GM18870 (cell line): ENCODE measurements at regions not wholly inside any gene's neighbourhood (a gene's known extent, or its start where the extent isn't known, plus 50 kb on each side); places are given as distances from the start of the nearest gene placed in this dataset.

Source experiments
- ATAC-seq: cut with Tn5 transposase; IDR thresholded peaks from one replicate; pipeline ENCODE4 v1.9.1; 2021; ENCODE audit warnings: moderate library complexity; ENCODE audit not compliant: unreplicated experiment

GRCh38 chr13:34001389-34001788 lies 183.4 kb downstream of the RFC3 start:
- no peak for ATAC-seq

- ATAC-seq: no peak
These were observed 184.2 kb downstream of the RFC3 start for GRCh38 chr13:34002141-34002540.

DNA sequence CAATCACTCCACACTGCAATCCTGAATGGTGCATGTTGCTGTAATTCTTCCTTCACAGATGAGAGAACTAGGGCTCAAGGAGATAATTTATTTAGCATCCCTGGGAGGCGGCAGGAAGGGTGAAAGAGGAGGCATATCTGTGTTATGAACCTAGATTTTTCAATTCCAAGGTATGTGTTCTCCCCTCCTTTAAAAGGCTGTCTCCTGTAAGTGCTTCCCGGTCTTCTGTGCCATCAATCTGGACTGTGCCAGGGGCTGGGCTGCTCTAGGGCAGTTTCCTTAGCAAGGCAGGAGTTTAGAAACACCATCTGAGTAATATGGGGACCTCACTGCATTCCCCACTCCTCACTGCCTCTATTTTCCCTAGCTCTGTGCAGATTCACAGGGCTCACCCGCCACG lies 185.0 kb downstream of the RFC3 start:
- ATAC-seq: no peak

- ATAC-seq: no peak
These were observed 185.7 kb downstream of the RFC3 start for GRCh38 chr13:34003656-34004055.

DNA sequence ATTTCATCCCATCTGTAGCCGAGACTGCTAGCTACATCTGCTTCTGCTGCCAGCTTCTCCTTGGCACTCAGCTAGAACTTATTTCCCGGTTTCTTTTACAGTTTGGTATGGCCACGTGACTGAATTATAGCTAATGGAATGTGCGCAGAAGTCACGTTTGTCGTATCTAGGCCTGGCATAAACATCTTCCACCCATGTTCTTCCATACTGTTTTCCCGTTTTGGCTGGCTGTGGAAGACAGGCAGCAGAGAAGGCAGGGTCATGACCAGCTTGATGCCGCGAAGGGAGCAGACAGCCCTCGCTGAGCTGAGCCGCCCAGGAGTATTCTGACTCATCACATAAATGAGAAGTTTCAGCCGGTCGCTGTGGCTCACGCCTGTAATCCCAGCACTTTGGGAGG lies 186.7 kb downstream of the RFC3 start:
- no peak for ATAC-seq

DNA sequence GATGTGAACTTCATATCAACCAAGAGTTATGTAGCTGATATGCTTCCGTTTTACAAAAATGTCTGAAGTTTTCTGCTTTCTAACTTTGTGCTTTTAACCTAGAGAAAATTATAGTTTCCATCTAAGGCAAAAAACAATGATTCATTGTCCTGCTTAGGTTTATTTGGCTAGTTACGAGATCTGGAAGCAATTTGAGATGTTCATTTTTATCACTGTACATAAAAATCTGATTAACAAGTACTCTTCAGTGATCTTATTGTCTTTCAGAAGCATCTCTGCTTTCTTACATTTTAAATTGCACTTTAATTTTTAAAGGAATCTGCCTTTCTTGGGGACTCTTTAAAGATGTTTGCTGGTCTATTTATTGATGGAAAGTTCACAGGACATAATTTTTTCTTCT lies 188.1 kb downstream of the RFC3 start:
- no peak for ATAC-seq

DNA sequence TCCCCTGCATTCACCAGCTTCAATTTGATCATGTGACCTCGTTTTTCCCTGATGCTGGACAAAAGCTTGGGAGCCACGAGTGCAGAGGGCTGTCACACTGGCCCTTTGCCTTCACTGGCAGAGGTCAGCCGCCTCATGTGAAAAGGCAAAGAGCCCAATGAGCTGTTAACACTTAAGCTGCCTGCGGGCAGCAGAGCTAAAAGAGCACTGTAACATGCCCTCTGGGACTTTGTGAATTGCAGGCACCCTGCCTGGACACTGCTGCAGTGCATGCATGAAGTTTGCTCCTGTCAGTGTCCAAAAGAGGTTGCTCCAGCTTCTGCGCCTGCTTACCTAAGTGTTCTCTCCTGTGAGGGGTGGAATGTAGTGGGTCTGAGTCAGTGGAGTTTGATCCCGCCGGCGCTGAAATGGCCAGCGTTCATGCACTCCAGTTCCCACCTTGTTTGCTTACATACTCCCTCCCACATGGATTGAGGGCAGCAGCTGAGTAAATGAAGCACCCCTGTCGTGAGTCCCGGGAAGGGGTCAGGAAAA lies 193.7 kb downstream of the RFC3 start:
- ATAC-seq: no peak

- no peak for ATAC-seq
These were observed 194.4 kb downstream of the RFC3 start for GRCh38 chr13:34012382-34012781.

- no peak for ATAC-seq
These were observed 195.1 kb downstream of the RFC3 start for GRCh38 chr13:34013061-34013460.

- no peak for ATAC-seq
These were observed 199.3 kb downstream of the RFC3 start for GRCh38 chr13:34017231-34017630.

DNA sequence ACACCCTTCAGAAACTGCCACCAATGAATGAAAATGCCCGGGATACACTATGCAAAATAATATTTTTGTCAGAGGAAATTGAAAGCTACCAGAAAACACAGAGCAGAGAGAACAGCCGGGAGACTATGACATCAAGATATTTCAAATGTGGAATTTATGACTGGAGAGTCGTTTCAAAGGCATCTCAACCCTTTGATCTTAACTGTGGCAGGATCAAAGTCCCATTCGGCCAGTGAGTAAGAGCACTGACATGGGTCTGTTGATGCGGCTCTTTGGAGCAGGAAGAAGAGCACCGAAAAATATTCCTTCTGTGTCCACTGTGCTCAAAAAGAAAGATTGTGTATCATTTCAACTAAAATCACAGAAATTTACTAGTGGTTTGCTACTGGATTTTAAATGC lies 201.9 kb downstream of the RFC3 start:
- ATAC-seq: no peak

GRCh38 chr13:34020388-34020787 lies 202.4 kb downstream of the RFC3 start:
- no peak for ATAC-seq

DNA sequence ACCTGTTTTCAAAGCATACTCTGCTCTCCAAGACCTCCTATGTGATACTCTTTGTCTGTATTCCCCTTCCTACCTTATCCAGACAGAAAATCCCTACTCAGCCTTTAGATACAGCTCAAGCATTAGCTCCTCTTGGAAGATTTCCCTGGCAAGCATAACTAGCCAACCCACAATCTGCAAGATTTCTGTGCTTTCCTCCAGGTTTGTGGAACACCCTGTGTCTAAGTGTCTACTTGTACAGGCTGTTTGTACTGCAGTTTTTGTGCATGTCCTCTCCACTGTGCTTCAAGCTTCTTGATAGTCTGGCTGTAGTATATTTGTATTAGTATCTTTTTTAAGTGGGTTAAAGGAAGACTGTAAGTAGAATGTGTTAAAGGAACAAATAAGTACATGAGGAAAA lies 203.7 kb downstream of the RFC3 start:
- ATAC-seq: no peak

GRCh38 chr13:34025746-34026145 lies 207.8 kb downstream of the RFC3 start:
- ATAC-seq: no peak

- ATAC-seq: no peak
These were observed 208.4 kb downstream of the RFC3 start for GRCh38 chr13:34026308-34026707.

DNA sequence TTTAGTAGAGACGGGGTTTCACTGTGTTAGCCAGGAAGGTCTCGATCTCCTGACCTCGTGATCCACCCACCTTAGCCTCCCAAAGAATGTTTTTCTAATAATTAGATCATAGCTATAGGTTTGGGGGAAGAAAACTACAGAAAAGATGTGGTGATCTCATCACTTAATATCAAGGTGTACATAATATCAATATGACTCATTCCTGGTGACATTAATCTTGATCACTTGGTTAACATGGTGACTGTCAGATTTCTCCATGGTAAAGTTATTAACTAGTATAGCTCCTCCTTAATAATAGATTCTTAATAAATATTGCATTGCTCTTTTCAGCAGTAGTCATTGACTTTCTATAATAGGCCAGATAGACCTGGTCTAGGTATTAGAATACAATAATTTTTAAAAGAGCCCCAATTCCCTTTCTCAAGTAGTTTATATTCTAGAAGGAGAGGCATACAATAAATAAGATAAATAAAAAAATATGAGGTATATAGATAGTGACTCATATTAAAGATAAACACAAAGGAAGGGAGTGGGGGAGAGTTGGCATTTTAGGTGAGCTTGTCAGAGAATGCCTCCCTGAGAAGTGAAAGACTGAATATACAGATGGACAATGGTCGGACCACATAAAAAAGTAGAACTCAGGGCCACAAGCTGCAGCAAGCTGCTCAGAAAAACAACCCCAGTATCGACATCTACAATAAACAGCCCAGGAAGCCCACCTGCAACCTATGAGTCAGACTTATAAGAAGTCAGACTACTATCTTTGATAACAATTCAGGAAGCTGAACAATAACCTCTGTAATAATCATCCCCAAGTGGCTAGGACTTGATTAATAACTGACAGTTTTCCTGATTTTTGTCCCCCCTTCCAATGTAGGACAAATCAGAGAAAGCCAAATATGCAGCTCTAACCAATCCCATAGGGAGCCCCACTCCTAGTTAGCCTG lies 210.8 kb downstream of the RFC3 start:
- no peak for ATAC-seq

DNA sequence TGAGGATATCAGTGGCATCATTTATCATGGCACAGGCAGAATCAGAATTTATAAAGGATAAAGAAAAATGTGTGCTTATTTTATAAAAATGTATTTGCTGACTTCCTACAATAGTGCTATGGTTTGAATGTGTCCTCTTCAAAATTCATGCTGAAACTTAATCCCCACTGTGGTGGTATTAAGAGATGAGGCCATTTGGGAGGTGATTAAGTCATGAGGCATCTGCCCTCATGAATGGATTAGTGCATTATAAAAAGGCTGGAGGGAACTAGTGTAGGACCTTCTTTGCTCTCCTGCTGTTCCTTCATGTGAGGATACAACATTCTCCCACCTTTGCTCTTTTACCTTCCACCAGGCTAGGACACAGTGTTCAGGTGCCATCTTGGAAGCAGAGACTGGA lies 212.8 kb downstream of the RFC3 start:
- no peak for ATAC-seq

- ATAC-seq: no peak
These were observed 213.7 kb downstream of the RFC3 start for GRCh38 chr13:34031610-34032009.

GRCh38 chr13:34034411-34034810 lies 216.5 kb downstream of the RFC3 start:
- no peak for ATAC-seq

DNA sequence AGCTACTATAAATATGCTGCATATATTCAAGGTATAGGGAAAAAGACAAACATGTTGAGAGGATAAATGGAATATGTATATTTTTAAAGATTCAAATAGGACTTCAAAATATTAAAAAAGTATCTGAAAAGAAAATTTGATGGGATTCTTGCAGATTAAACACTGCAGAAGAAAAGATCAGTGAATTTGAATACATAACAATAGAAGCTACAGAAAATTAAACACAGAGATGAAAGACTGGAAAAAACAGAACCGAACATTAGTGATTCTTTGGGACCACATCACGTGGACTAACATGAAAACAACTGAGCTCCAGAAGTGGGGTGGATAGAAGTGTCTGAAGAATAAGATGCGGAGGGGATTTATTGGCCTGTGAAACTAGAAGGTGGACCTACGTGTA lies 217.2 kb downstream of the RFC3 start:
- no peak for ATAC-seq

- no peak for ATAC-seq
These were observed 217.9 kb downstream of the RFC3 start for GRCh38 chr13:34035676-34036325.
